ENCODE measurements at regions not wholly inside any gene's neighbourhood (a gene's known extent, or its start where the extent isn't known, plus 50 kb on each side); places are given as distances from the start of the nearest gene placed in this dataset.

DNA sequence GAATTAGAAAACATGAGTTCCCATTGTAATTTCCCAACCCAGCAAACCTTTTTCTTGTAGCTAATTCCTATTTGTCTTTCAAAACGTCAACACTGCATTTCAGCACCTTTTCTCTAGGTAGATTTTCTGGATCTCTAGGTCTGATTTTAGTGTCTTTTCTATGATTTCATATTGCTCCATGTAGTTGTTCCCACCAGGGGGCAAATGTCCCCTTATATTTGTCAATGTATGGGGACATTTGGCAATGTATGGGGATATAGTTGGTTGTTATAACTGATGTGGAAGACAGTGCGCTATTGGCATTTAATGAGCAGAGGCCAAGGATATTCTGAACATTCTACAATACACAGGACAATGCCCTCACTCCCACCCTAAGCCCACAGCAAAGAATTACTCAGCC lies 273.9 kb upstream of the ADRA1B start:
- no peak for TF ChIP-seq POLR2A (IDR thresholded peaks at IDR 0.05; ENCODE audit: low read length)
- no peak for TF ChIP-seq GATA1 (IDR thresholded peaks at IDR 0.05; ENCODE audit: low read depth, low read length)
